Epithelial cell of prostate (primary cell): ENCODE measurements at regions not wholly inside any gene's neighbourhood (a gene's known extent, or its start where the extent isn't known, plus 50 kb on each side); places are given as distances from the start of the nearest gene placed in this dataset.

Experiments used
- DNase-seq: peaks from one replicate; pipeline ENCODE4 v3.0.0-alpha.2; 2011; ENCODE audit warnings: low read depth, low spot score
- H3K27ac ChIP-seq: fragments of 450-650 bp; 2 replicates; pipeline ENCODE4 v1.5.1; 2017; ENCODE audit warnings: mild to moderate bottlenecking

- DNase-seq: no peak
- no peak overlapping the region for H3K27ac ChIP-seq
Observed at GRCh38 chr4:33171873-33172525, 2451.8 kb downstream of the PCDH7 start.

GRCh38 chr4:33176566-33176965, 2456.4 kb downstream of the PCDH7 start:
- no peak overlapping the region for H3K27ac ChIP-seq
- DNase-seq: no peak

DNA sequence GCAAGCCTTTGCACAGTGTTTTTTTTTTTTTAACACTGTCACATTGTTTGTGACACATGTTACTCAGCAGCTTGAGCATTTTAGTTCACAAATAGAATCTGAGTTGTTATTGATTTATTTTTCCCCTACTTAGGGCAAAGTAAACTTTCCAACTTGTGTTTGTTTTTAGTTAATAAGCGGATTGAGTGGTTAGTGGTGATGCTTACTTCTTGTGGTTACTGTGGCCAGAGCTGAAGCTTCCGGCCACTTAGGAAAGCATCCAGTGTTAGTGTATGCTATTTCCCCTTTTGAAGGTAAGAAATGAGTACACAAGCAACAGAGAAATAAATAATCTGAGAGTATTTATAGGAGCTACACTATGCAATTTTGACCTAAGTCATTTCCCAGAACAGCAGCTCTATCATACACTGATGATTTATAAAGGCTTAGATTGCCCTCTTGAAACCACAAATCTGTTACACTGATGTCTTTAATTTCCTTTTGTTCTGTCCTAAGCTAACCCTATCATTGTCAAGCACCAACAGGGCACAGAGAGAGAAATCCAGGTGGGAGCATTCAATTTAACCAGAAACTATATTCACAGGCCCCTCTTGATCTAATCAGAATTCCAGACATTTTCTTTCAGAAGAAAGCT, 2464.6 kb downstream of the PCDH7 start:
- no peak overlapping the region for H3K27ac ChIP-seq
- no peak for DNase-seq

DNA sequence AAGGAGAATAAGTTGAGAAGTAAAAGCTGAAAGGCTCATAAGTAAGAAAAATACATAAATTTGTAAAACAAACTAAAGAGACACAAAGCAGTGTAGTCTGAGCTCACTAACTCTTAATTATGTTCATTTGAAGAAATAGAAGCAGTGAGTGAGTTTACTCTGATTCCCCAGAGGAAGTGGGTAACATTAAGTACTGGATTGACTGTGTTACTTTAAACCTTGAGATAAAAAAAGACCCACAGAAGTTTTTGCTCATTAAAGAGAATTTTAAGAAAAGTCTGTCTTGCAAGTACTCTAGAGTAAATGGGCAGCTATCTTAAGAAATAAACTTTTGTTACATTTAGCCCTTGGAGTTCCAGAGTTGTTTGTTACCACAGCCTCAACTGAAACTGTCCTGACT, 2466.9 kb downstream of the PCDH7 start:
- H3K27ac ChIP-seq: no peak overlapping the region

DNA sequence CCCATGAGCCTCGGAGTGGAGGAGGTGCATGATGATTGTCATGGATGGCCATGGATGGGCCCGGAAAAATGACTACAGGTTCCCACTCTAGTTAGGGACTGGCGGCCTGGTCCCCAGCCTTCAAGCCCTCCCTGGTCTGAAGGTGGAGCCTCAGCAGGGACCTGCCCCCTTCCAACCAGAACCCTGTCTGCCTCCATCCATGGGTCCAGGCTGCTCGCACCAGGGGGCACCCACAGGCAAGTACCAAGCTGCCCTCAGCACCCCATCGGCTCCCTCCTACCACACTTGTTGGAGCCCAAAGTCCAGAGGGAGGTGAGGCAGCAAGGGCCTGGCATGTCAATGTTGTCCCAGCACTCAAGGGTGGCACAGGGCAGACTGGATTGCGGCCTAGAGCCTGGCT, 2468.6 kb downstream of the PCDH7 start:
- no peak overlapping the region for H3K27ac ChIP-seq
- DNase-seq: no peak

More for the DNA sequence above, 2466.9 kb downstream of the PCDH7 start:
- no peak for DNase-seq

GRCh38 chr4:33189169-33189568, 2469.0 kb downstream of the PCDH7 start:
- H3K27ac ChIP-seq: no peak overlapping the region

DNA sequence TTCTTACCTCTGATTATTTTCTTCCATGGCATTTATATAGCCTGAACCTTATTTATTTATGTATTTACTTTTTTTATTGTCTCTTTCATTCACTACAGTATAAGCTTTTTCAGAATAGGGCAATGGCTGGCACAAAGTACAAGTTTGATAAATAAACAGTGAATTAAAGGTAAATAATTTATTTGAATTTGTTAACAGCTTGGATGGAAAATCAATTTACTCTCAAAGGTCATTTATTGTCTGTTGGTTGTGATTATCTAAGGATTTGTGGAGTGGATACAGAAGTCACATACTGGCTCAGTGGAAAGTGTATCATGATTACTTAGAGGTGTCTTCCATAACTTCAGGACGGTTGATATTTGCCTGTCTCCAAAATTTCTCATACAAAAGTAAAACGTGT, 2472.9 kb downstream of the PCDH7 start:
- no peak for DNase-seq
- no peak overlapping the region for H3K27ac ChIP-seq

More at GRCh38 chr4:33189169-33189568, 2469.0 kb downstream of the PCDH7 start:
- DNase-seq: no peak

- H3K27ac ChIP-seq: no peak overlapping the region
- no peak for DNase-seq
Observed at GRCh38 chr4:33200377-33200776, 2480.2 kb downstream of the PCDH7 start.

DNA sequence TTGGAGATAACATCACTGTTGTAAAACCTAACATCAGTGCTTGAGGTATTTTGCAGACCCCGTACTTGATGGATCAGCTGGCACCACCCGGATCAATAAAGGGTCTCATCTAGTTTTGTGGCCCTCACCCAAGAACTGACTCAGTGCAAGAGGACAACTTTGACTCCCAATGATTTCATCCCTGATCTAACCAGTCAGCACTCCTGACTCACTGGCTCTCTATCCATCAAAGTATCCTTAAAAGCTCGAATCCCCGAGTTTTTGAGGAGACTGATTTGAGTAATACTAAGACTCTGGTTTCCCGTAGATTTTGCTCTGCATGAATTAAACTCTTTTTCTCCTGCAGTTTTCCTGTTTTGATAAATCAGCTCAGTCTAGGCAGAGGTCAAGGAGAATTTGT, 2498.1 kb downstream of the PCDH7 start:
- DNase-seq: no peak
- H3K27ac ChIP-seq: no peak overlapping the region

- no peak overlapping the region for H3K27ac ChIP-seq
- no peak for DNase-seq
Observed at GRCh38 chr4:33226133-33226532, 2506.0 kb downstream of the PCDH7 start.

GRCh38 chr4:33226783-33227182, 2506.6 kb downstream of the PCDH7 start:
- DNase-seq: no peak
- H3K27ac ChIP-seq: no peak overlapping the region

DNA sequence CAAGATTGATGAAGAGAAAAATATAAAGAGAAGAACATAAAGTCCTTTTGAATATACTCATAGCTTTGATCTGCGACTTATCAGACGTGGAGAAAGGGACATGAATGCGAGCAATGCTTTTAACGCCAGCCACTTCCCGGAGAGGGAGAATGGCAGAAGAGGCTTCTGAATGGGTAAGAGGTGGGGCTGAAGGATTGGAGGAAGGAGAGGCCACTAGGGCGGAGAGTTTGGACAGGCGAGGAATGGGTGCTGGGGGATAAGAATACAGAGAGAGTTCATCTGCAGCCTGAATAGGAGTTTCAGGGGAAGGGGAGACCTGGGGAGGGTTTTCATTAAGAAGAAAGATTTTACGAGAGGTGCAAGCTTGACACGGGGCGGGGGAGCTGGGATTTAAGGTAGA, 2534.9 kb downstream of the PCDH7 start:
- H3K27ac ChIP-seq: no peak overlapping the region
- DNase-seq: no peak

- DNase-seq: no peak
- H3K27ac ChIP-seq: no peak overlapping the region
Observed at GRCh38 chr4:33255507-33255906, 2535.3 kb downstream of the PCDH7 start.

GRCh38 chr4:33262824-33263223, 2542.7 kb downstream of the PCDH7 start:
- DNase-seq: no peak

DNA sequence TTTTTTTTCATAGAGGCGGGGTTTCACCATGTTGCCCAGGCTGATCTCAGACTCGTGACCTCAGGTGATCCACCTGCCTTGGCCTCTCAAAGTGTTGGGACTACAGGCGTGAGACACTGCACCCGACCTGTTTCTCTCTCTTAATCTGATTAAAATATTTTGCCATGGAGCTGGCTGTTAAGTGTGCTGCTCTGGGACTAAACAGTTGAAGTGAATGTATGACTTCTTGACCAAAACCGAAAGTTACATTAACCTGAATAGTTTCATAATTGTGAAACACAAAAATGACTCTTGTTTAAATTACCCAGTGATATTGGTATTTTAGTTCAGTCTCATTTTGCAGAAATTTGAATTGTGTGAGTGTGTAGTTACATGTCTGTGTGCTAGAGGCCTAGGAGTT, 2548.6 kb downstream of the PCDH7 start:
- DNase-seq: no peak

More at GRCh38 chr4:33262824-33263223, 2542.7 kb downstream of the PCDH7 start:
- H3K27ac ChIP-seq: no peak overlapping the region

GRCh38 chr4:33270403-33270802, 2550.2 kb downstream of the PCDH7 start:
- H3K27ac ChIP-seq: no peak overlapping the region
- no peak for DNase-seq

More for the DNA sequence above, 2548.6 kb downstream of the PCDH7 start:
- no peak overlapping the region for H3K27ac ChIP-seq

GRCh38 chr4:33272722-33273121, 2552.6 kb downstream of the PCDH7 start:
- DNase-seq: no peak

DNA sequence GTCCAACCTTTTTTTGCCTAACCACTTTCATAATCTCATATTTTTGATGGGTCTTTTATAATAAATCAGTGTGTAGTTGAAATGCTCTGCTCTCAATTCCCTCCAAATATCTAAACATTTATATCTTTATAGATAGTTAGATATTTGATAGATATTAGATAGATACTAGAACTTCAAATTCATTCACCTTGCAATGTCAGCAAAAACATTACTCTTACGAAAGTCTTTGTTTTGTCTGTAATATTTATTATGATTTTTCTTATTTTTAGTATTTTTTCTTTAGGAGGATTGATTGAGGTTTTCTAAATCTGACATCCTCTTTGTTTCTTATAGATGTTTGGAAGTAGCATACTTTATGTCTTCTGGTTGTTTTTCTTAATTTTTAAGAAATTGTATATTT, 2563.6 kb downstream of the PCDH7 start:
- H3K27ac ChIP-seq: no peak overlapping the region
- no peak for DNase-seq

More at GRCh38 chr4:33272722-33273121, 2552.6 kb downstream of the PCDH7 start:
- H3K27ac ChIP-seq: no peak overlapping the region

DNA sequence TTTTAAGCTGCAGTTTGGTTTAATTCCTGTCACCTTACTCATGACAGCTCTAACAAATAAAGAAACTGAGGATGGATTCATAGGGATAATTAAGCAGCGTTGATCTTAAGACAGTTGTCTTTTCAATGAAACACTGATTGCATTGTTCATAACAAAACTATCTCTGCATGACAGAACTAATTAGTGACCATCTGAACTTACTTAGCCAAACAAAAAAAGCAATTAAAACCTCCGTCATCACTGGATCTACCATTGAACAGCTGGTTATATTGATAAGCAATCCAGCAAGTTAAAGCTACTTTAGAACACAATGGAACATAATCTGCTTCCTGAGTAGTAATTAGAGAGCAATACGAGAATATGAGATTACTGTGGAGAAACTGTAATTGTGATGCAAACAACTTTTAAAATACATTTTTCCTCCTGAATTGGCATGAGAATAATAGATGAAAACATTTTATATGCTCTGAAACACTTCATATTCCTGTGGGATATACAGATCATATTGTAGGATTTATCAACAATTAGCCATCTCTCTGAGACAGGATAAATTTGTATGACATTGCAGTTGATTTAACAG, 2576.8 kb downstream of the PCDH7 start:
- no peak for DNase-seq
- no peak overlapping the region for H3K27ac ChIP-seq

- H3K27ac ChIP-seq: no peak overlapping the region
- DNase-seq: no peak
Observed at GRCh38 chr4:33302321-33302720, 2582.2 kb downstream of the PCDH7 start.

DNA sequence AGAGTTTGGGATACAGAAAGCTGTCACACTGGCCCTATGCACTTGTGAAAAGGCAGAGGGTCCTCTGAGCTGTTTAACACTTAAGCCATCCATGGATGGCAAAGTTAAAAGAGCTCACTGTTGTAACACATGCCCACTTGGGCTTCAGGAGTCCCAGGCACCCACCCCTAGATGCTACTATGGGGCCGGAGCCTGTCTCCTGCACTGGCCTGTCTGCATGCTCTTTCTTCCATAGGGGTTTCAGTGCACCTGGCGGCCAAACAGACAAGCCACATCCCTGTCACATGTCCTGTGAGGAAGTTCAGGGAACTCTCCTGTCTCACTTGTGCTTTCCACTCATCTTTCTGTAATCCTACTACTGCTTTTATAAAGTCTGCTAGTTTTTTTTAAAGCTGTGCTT, 2586.0 kb downstream of the PCDH7 start:
- DNase-seq: no peak

DNA sequence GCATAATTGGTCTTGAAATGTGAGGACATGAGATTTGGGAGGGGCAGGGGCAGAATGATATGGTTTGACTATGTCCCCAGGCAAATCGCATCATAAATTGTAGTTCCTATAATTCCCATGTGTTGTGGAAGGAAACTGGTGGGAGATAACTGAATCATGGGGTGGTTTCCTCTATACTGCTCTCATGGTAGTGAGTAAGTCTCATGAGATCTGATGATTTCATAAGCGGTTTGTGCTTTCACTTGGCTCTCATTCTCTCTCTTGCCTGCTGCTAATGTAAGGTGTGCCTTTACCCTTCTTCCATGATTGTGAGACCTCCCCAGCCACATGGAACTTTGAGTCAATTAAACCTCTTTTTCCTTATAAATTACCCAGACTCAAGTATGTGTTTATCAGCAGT, 2595.9 kb downstream of the PCDH7 start:
- DNase-seq: no peak
- H3K27ac ChIP-seq: no peak overlapping the region

More for the DNA sequence above, 2586.0 kb downstream of the PCDH7 start:
- no peak overlapping the region for H3K27ac ChIP-seq
